ENCODE measurements at regions not wholly inside any gene's neighbourhood (a gene's known extent, or its start where the extent isn't known, plus 50 kb on each side); places are given as distances from the start of the nearest gene placed in this dataset.

DNA sequence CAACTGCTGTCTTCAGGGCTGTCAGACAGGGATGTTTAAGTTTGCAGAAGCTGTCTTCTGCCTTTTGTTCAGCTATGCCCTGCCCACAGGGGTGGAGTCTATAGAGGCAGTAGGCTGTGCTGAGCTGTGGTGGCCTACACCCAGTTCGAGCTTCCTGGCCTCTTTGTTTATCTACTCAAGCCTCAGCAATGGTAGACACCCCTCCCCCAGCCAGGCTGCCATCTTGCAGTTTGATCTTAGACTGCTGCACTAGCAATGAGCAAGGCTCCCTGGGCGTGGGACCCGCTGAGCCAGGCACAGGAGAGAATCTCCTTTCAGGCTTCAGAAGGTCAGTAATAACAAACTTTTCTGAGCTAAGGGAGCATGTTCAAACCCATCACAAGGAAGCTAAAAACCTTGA lies 545.3 kb downstream of the TLE4 start:
- WGBS, 3 donors: 80 to 85% (median 81%) methylated on average over 3 of the region's 3 CpGs
- Histone ChIP-seq H3K27me3 (no peaks in the 10 kb centered on the region), H3K36me3 (no peaks in the 10 kb centered on the region), H3K4me3 (no peak overlapping the region), H3K9me3 (no peaks in the 10 kb centered on the region), H3K27ac (no peak overlapping the region), H3K4me1 (ENCODE audit: insufficient read depth) (no peaks in the 10 kb centered on the region)
- intact Hi-C loops (cut with DNase I): no loop called here
- TF ChIP-seq POLR2A (IDR thresholded peaks at IDR 0.05) (no peak), CTCF (IDR thresholded peaks at IDR 0.05) (no peak), EP300 (IDR thresholded peaks at IDR 0.05) (no peak)
- DNase-seq: no peak

- Histone ChIP-seq H3K9me3 (no peaks in the 10 kb centered on the region), H3K36me3 (no peaks in the 10 kb centered on the region), H3K27me3 (no peaks in the 10 kb centered on the region), H3K4me3 (no peak overlapping the region), H3K27ac (no peak overlapping the region), H3K4me1 (ENCODE audit: insufficient read depth) (no peaks in the 10 kb centered on the region)
- intact Hi-C loops (cut with DNase I): no loop called here
- TF ChIP-seq EP300 (IDR thresholded peaks at IDR 0.05): no peak
- no peak for TF ChIP-seq POLR2A (IDR thresholded peaks at IDR 0.05)
- no peak for TF ChIP-seq CTCF (IDR thresholded peaks at IDR 0.05)
- WGBS, 3 donors: 46 to 74% (median 46%) methylated on average over 2 of the region's 2 CpGs
- no peak for DNase-seq
Measured at GRCh38 chr9:80114241-80114640, 542.5 kb downstream of the TLE4 start.

DNA sequence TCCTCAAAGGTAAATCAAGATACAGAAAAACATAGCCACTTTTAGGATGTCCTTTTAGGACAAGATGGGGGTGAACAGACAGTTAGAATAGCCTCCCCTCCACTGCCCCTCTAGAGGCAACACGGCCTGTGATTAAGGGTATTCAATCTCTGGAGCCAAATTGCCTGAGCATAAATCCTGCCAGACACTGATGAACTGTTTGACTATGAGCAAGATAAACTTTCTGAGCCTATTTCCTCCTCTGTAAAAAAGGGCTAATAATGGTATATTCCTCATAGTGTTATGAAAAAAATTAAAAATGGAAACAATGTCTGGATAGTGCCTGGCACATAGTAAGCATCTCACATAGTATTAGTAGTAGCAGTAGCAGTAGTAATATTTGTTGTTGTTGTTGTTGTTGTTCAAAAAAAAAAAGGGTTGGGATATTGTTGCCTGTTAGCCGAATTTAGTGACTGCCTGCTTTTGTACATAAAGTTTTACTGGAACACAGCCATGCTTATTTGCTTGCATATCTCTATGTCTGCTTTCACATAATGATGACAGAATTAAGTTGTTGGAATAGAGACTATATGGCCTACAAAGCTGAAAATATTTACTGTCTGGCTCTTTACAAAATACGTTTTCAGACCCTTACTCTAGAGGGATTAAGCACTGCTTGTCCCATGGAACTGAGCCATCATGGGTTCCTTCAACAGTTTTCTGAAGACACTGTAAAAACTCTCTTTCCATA lies 536.3 kb downstream of the TLE4 start:
- intact Hi-C loops (cut with DNase I): no loop called here
- no peaks in the 10 kb centered on the region for H3K4me1 ChIP-seq (ENCODE audit: insufficient read depth)
- no peak for DNase-seq
- WGBS, 3 donors: 53 to 69% (median 53%) methylated on average over 3 of the region's 3 CpGs
- H3K9me3 ChIP-seq: no peaks in the 10 kb centered on the region
- no peaks in the 10 kb centered on the region for H3K36me3 ChIP-seq
- H3K27me3 ChIP-seq: no peaks in the 10 kb centered on the region
- H3K27ac ChIP-seq: no peak overlapping the region
- no peak for TF ChIP-seq POLR2A (IDR thresholded peaks at IDR 0.05)
- TF ChIP-seq CTCF (IDR thresholded peaks at IDR 0.05): no peak
- no peak for TF ChIP-seq EP300 (IDR thresholded peaks at IDR 0.05)
- H3K4me3 ChIP-seq: no peak overlapping the region

- intact Hi-C loops (cut with DNase I): no loop called here
- no peaks in the 10 kb centered on the region for H3K4me1 ChIP-seq (ENCODE audit: insufficient read depth)
- no peak overlapping the region for H3K27ac ChIP-seq
- H3K9me3 ChIP-seq: no peaks in the 10 kb centered on the region
- WGBS, 3 donors: 88 to 96% (median 93%) methylated on average over 4 of the region's 4 CpGs
- no peaks in the 10 kb centered on the region for H3K27me3 ChIP-seq
- H3K4me3 ChIP-seq: no peak overlapping the region
- no peak for DNase-seq
- TF ChIP-seq EP300 (IDR thresholded peaks at IDR 0.05): no peak
- H3K36me3 ChIP-seq: no peaks in the 10 kb centered on the region
Measured at GRCh38 chr9:80097476-80097875, 525.7 kb downstream of the TLE4 start.

DNA sequence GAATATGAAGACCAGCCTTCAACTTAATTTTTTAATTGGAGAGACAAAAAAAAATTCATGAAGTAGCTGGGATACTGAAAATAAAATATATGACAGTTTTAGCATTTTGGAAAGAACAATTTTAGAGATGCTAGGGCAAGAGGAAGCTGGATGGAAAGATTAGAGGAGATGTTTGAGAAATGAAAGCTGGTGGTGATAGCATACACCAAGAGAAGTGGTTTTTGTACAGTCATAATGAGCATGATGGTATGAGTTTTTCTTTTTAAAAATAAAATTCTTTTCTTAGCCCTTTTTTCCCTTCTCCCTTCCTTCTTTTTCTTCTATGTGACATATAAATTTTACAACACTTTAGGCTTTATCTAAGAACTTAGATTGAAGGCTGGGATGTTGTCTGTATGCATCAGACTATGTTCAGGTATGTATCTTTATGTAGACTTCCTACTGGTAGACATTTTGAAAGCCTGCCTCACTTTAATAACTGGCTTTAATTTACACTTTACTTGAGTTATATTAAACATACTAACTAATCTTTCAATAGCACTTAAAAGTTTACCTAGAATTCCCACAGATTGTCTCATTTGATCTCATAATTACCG lies 522.5 kb downstream of the TLE4 start:
- no peak overlapping the region for H3K4me3 ChIP-seq
- no peak for DNase-seq
- no peaks in the 10 kb centered on the region for H3K27me3 ChIP-seq
- no peaks in the 10 kb centered on the region for H3K4me1 ChIP-seq (ENCODE audit: insufficient read depth)
- no peaks in the 10 kb centered on the region for H3K36me3 ChIP-seq
- no peak overlapping the region for H3K27ac ChIP-seq
- TF ChIP-seq EP300 (IDR thresholded peaks at IDR 0.05) (no peak), POLR2A (IDR thresholded peaks at IDR 0.05) (no peak), CTCF (IDR thresholded peaks at IDR 0.05) (no peak)
- intact Hi-C loops (cut with DNase I): no loop called here
- WGBS, 3 donors: 95 to 100% (median 97%) methylated on average over 1 of the region's 1 CpG
- no peaks in the 10 kb centered on the region for H3K9me3 ChIP-seq
